Inferior parietal cortex (tissue), 1 donor: ENCODE measurements at regions not wholly inside any gene's neighbourhood (a gene's known extent, or its start where the extent isn't known, plus 50 kb on each side); places are given as distances from the start of the nearest gene placed in this dataset.

Source experiments
- DNase-seq: peaks from one replicate; pipeline ENCODE4 v3.0.0-alpha.2; 2016; ENCODE audit errors: extremely low spot score

DNA sequence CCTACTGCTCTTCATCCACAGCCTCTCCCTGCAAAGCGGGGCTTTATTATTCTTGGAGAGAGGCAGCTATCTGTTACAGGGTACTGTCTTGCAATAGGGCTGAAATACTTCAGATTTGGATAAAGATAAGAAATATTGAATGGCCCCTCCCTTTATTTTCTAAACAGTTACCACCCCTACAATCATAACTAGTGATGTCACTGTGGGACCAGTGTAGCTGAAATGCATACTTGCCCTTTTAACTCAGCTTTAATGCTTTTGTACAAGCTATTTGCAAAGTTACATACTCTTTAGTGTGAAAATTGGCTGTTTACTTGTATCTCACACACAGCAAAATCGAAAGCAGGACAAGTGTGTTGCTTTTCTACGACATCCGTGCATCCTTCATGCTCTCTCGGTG, 261.7 kb upstream of the GATB start:
- DNase-seq: no peak

DNA sequence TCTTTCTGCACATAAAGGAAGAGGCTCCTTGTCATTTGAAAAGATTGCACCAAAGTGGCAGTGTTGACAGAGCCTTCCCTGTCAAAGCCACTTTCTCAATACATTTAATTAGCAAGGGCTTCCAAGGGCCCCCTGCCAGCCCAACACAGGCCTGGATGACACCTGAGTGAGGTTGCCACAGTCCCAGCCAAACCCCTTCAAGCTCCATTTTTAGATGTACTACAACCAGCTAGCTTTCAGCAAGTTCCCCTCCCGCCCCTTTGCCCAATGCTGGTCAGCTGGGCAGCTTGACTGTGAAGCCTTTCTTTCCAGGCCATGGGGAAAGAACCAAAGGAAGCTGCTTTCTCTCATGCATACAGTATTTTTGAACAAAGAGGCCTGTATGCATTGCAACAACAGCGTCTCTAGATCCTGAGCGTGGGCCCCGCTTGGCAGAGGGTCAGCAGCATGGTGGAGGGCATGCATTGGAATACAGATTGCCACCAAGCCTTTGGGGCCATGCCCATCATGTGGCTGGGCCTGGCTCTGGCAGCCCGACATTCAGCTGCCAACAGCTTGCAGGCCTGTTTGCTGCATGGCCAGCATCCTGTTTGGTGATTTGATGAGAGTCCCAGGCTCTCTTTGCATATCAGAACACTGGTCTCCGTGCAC, 261.1 kb upstream of the GATB start:
- DNase-seq: peak; percentile 93

- DNase-seq: no peak
Observed at GRCh38 chr4:152020073-152020472, 259.3 kb upstream of the GATB start.

DNA sequence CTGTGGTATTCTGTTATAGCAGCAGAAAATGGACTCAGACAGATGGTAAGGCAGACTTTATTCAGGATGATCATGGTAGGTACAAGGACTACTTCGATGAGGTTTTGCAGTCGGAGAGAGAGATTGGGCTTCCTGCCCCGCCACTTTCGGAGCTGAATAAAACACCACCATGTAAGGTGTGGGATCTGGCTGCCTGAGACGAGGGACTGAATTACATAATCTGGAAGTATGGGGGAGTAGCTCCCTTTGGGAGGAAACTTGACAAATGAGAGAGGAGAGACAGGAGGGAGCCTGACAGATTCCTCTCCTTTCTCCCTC, 255.5 kb upstream of the GATB start:
- DNase-seq: peak; percentile 59

- peak; percentile 36 for DNase-seq
Observed at GRCh38 chr4:152015597-152016302, 254.9 kb upstream of the GATB start.

GRCh38 chr4:152014280-152014679, 253.5 kb upstream of the GATB start:
- no peak for DNase-seq

GRCh38 chr4:152011469-152011868, 250.7 kb upstream of the GATB start:
- DNase-seq: no peak

DNA sequence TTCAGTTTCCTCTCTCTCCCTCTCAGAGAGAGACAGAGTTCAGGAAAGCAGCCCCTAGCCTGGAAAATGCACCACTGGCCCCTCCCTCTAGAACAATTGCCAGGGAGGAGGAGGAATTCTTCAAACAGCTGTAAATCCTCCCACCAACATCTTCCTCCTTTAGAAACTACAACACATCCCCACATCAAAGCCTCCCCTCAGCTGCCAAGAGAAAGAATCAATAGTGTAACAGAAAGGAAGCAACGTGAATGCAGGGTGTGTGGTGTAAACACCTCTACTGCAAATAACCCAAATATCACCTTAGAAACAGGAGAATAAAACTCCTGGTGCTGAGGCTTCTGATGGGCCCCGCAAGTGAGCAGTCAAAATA, 249.9 kb upstream of the GATB start:
- DNase-seq: no peak

DNA sequence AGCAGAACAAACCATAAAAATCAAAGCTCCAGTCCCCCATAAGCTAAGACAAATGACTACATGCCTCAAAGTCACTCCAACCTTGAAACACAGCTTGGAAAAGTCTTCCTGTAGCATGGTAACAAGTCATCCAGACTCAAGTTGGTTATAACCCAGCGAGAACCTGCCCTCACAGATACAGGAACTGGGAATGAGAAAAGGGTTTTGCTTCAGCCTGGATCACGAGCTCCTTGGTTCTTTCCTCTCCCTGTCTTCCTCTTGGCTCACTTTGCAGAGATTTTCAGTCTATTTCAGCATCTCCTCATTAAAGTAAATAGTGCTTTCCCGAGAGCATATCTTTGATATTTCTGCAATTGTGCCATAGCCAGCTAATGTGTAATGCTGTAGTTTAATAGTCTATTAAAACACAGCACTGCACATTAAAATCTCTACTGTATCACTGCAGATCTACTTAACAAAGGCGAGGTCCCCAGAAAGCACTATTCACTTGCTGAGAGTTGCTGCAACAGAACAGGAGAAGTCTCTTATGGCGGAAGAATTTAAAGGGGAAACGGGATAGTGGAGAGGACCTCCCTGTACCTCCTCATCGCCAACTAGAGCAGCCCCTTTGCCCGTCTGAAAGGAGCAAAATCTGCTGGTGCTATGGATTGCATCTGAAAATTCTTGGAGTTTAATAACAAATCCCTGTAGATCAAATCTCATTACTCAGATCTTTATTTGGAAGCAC, 249.3 kb upstream of the GATB start:
- DNase-seq: no peak

DNA sequence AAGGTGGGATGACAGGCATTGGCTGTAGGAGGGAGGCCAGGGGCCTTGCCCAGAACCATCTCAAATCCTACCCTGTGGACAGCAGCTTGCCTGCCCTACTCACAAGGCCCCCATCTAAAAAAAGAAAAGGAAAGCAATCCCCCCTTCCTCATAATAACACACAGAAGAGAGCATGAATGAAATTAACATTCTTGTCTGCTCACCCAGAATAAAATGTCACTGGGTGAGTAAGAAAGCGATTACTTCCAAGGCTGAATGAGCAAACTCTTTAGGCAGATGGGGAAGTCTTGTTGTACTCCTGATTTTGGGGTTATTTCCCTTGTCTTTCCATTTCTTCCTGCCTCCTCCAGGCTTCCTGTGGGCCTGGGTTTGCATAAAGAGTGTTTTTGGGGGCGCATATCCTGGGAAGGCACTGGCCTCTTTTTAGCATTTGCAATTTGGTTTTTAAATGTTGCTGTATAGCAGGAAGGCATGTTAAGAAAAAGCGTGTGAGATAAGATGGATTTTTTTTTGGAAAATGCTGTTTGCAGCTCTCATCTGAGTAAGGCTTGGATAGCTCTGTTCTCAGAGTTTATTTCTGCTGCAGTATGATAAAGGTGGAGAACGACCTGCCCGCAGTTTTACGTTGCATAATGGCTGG, 248.3 kb upstream of the GATB start:
- DNase-seq: no peak

DNA sequence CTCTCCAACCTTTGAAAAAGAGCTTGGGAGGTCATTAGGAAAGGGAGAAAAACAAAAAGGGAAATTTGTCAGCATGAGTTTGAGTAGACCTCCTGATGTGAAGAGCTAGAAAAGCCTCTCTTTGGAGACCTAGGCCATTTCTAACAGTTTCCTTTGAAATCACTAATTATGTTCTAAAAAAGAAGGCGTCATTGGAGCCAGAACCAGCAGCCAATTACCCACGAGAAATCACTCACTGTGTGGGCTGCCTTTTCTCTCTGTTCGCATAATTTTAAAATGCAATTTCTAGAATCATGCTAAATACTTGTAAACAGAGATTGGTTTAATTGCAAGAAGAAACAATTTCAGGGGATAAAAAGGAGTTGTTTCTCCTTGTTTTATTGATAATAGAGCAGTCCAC, 246.3 kb upstream of the GATB start:
- no peak for DNase-seq

GRCh38 chr4:152004801-152005200, 244.0 kb upstream of the GATB start:
- DNase-seq: no peak

GRCh38 chr4:152000518-152000917, 239.7 kb upstream of the GATB start:
- DNase-seq: no peak

DNA sequence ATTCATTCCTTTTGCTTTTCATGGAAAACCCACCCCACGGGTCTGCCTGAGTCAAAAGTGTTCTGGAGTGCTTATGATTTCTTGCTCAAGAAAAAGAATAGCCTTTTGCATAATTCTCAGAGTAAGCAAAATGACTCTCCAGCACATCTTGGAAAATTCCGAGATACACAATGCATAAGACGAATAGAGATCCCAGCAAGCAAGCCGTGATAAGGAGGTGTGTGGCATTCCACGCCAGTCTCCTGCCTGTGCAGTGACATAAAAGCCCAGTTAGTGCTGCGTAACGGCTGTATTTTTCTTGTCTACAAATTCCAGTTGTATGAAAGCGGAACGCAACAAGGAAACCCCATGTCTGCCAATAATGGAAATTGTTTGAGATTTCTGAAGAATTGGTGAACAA, 237.9 kb upstream of the GATB start:
- DNase-seq: no peak

GRCh38 chr4:151997461-151997860, 236.7 kb upstream of the GATB start:
- no peak for DNase-seq

GRCh38 chr4:151994429-151994828, 233.6 kb upstream of the GATB start:
- DNase-seq: no peak

GRCh38 chr4:151993521-151993920, 232.7 kb upstream of the GATB start:
- no peak for DNase-seq

GRCh38 chr4:151992332-151993154, 231.7 kb upstream of the GATB start:
- no peak for DNase-seq

- DNase-seq: no peak
Observed at GRCh38 chr4:151991884-151992167, 231.0 kb upstream of the GATB start.

- no peak for DNase-seq
Observed at GRCh38 chr4:151991001-151991883, 230.4 kb upstream of the GATB start.

GRCh38 chr4:151990201-151990600, 229.4 kb upstream of the GATB start:
- DNase-seq: no peak
